ENCODE measurements at regions not wholly inside any gene's neighbourhood (a gene's known extent, or its start where the extent isn't known, plus 50 kb on each side); places are given as distances from the start of the nearest gene placed in this dataset.

DNA sequence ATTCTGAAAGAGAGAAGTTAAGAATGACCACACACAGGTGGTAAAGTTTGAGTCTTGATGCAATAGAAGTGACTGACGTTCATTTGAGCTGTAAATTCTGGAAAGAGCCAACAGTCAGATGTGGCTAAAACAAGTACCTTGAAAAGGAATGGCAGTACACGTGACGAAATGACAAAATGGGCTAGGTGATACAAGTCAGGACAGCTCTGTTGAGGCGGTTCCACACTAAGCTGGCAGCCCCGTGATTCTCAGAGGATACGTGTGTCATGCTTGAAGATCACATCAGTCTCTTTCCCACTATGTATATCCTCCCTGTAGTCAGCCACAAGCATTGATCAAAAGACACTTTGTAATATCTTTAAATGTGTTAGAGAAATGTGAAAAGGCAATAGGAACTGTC lies 881.3 kb upstream of the ADGRL2 start:
- TF ChIP-seq, protein P1, sequence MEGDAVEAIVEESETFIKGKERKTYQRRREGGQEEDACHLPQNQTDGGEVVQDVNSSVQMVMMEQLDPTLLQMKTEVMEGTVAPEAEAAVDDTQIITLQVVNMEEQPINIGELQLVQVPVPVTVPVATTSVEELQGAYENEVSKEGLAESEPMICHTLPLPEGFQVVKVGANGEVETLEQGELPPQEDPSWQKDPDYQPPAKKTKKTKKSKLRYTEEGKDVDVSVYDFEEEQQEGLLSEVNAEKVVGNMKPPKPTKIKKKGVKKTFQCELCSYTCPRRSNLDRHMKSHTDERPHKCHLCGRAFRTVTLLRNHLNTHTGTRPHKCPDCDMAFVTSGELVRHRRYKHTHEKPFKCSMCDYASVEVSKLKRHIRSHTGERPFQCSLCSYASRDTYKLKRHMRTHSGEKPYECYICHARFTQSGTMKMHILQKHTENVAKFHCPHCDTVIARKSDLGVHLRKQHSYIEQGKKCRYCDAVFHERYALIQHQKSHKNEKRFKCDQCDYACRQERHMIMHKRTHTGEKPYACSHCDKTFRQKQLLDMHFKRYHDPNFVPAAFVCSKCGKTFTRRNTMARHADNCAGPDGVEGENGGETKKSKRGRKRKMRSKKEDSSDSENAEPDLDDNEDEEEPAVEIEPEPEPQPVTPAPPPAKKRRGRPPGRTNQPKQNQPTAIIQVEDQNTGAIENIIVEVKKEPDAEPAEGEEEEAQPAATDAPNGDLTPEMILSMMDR (IDR thresholded peaks at IDR 0.05; ENCODE audit: low read length) = no peak
- no peak for TF ChIP-seq EZH2 (optimal IDR thresholded peaks at IDR 0.05; ENCODE audit: low read depth, low read length)

Measured in MM.1S (cell line).